HepG2 (cell line): ENCODE measurements at regions not wholly inside any gene's neighbourhood (a gene's known extent, or its start where the extent isn't known, plus 50 kb on each side); places are given as distances from the start of the nearest gene placed in this dataset.

Source experiments
- ATAC-seq: fragments of 200-7000 bp; cut with Tn5 transposase; 3 replicates; pipeline ENCODE4 v1.9.1; 2020; ENCODE audit warnings: mild to moderate bottlenecking, moderate library complexity
- BruUV-seq: library from RNA; stranded (reverse); fragments of 400-500 nt; replicated peaks from 2 replicates; lab custom pipeline; 2021; lab: Mats Ljungman, UMichigan
- CTCF ChIA-PET: fragments of 300-600 bp; formaldehyde crosslinking; extraction: SDS; loops from one replicate; lab custom pipeline; 2021; ENCODE audit warnings: low total read pairs, inconsistent platforms, low intra/inter-chr PET ratio; lab: Yijun Ruan, JAX
- POLR2A ChIA-PET: fragments of 350-600 bp; sonication (Branson Sonifier 250); formaldehyde crosslinking; loops from one replicate; lab custom pipeline; 2020; ENCODE audit warnings: antibody characterized with exemption, inconsistent platforms; lab: Yijun Ruan, JAX
- DNase-seq: peaks from one replicate; pipeline ENCODE4 v3.0.0-alpha.2; 2015; ENCODE audit warnings: low spot score
- FAIRE-seq: peaks from 3 replicates; lab custom pipeline; 2011; peaks lifted over from hg19 to GRCh38; lab: Jason Lieb, UNC
- H2AFZ ChIP-seq: one replicate; pipeline ENCODE4 v1.6.1; 2011; ENCODE audit warnings: low read length, inconsistent platforms
- H3K27ac ChIP-seq: fragments of 300-600 bp; 3 replicates; pipeline ENCODE4 v1.8.0; 2011; ENCODE audit warnings: mixed run types, mild to moderate bottlenecking, mixed read lengths, low read length, inconsistent platforms; ENCODE audit not compliant: insufficient read depth; ENCODE audit errors: extremely low read length
- H3K27me3 ChIP-seq, 2 experiments: fragments of 200-600 bp in 1 of 2; 2 replicates in 1 of 2; 3 replicates in 1 of 2; pipeline versions ENCODE4 v1.6.0 to v1.8.0; 2011; ENCODE audit warnings: low read length in 2 of 2, mild to moderate bottlenecking in 2 of 2, moderate library complexity in 2 of 2, inconsistent platforms in 1 of 2; ENCODE audit not compliant: insufficient read depth in 2 of 2, control insufficient read depth in 1 of 2
- H3K36me3 ChIP-seq, 2 experiments: fragments of 200-600 bp in 1 of 2; replicated peaks in 1 of 2; 2 replicates in 1 of 2; 3 replicates in 1 of 2; pipeline versions ENCODE4 v1.5.1 to v1.8.0; 2011; ENCODE audit warnings: low read length in 2 of 2, inconsistent platforms in 1 of 2; ENCODE audit not compliant: insufficient read depth in 2 of 2, control insufficient read depth in 1 of 2
- H3K4me1 ChIP-seq: 2 replicates; pipeline ENCODE4 v1.5.1; 2012; ENCODE audit warnings: low read length, inconsistent platforms; ENCODE audit not compliant: insufficient read depth
- H3K4me2 ChIP-seq: 2 replicates; pipeline ENCODE4 v1.6.0; 2011; ENCODE audit warnings: low read depth, low read length, inconsistent platforms
- H3K4me3 ChIP-seq, 3 experiments: fragments of 200-600 bp in 1 of 3; sonication (generic), shearing (Covaris generic) in 1 of 3; replicated peaks in 1 of 3; 2 replicates each; pipeline ENCODE4 v1.5.1; 2011 to 2016; ENCODE audit warnings: low read length in 3 of 3, inconsistent platforms in 2 of 3, low read depth in 2 of 3, mild to moderate bottlenecking in 2 of 3, control low read depth in 1 of 3, mixed read lengths in 1 of 3; ENCODE audit not compliant: insufficient read depth in 1 of 3
- H3K79me2 ChIP-seq: one replicate; pipeline ENCODE4 v1.6.1; 2011; ENCODE audit warnings: low read length, inconsistent platforms; ENCODE audit not compliant: insufficient read depth
- H3K9ac ChIP-seq: 2 replicates; pipeline ENCODE4 v1.6.0; 2011; ENCODE audit warnings: mild to moderate bottlenecking, low read depth, low read length, inconsistent platforms; ENCODE audit not compliant: insufficient read depth
- H3K9me3 ChIP-seq: 2 replicates; pipeline ENCODE4 v1.5.1; 2012; ENCODE audit warnings: mild to moderate bottlenecking, low read length
- H4K20me1 ChIP-seq: 2 replicates; pipeline ENCODE4 v1.6.0; 2011; ENCODE audit warnings: inconsistent platforms, mild to moderate bottlenecking, low read length, moderate library complexity; ENCODE audit not compliant: insufficient read depth
- BORCS8-MEF2B ChIP-seq: sonication (generic); formaldehyde crosslinking; IDR thresholded peaks from 2 replicates; pipeline ENCODE4 v1.8.0; 2022; ENCODE audit warnings: mild to moderate bottlenecking, missing genetic modification reagents
- DDIT3 ChIP-seq: sonication (generic); formaldehyde crosslinking; IDR thresholded peaks from 2 replicates; pipeline ENCODE4 v1.4.0; 2020; ENCODE audit warnings: mild to moderate bottlenecking, missing genetic modification reagents
- FOXO1 ChIP-seq: sonication (generic); formaldehyde crosslinking; IDR thresholded peaks from 2 replicates; pipeline ENCODE4 v1.4.0; 2020; ENCODE audit warnings: missing genetic modification reagents
- MBNL3 ChIP-seq: fragments of 250-450 bp; sonication (Bioruptor Pico); conservative IDR thresholded peaks from 2 replicates; pipeline ENCODE4 v1.8.0; 2022; ENCODE audit warnings: mild to moderate bottlenecking, inconsistent platforms
- MED13 ChIP-seq: sonication (generic); formaldehyde crosslinking; IDR thresholded peaks from 2 replicates; pipeline ENCODE4 v1.5.0; 2020; ENCODE audit warnings: missing genetic modification reagents
- MLXIP ChIP-seq: sonication (generic); formaldehyde crosslinking; IDR thresholded peaks from 2 replicates; pipeline ENCODE4 v1.9.0; 2021; ENCODE audit warnings: missing genetic modification reagents, borderline replicate concordance
- NFYB ChIP-seq: sonication (generic); formaldehyde crosslinking; IDR thresholded peaks from 2 replicates; pipeline ENCODE4 v1.4.0; 2020; ENCODE audit warnings: missing genetic modification reagents
- ZNF513 ChIP-seq: sonication (generic); formaldehyde crosslinking; conservative IDR thresholded peaks from 2 replicates; pipeline ENCODE4 v1.5.0; 2020; ENCODE audit warnings: missing genetic modification reagents
- WGBS: methylation state at CpG from one replicate; pipeline ENCODE4 v1.1.6; 2017; ENCODE audit warnings: low lambda C conversion rate; 5-methylcytosine and 5-hydroxymethylcytosine counted together
- in situ Hi-C: cut with HindIII; loops from 2 replicates; pipeline ENCODE4 v1.10.0; 2017; ENCODE audit warnings: low pct_unique_long_range_greater_than_20kb; ENCODE audit not compliant: extremely low pct_ligation_motif_present
- intact Hi-C: fragments of 100-400 bp; cut with micrococcal nuclease; formaldehyde crosslinking; loops from one replicate; pipeline ENCODE4 v1.10.0; 2022; ENCODE audit not compliant: unreplicated experiment

- no peak for TF ChIP-seq NFYB (CRISPR knock-in tag)
- TF ChIP-seq ZNF513: no peak
- TF ChIP-seq MBNL3 (CRISPR knock-in tag): no peak
- no peak for TF ChIP-seq MED13
Observed at GRCh38 chr2:41910126-41910525, 137.7 kb upstream of the PKDCC start (continued).

- H3K9me3 ChIP-seq: no peaks in the 10 kb centered on the region
- POLR2A ChIA-PET: no interaction called here
- ATAC-seq: peak; percentile 26; the same call in 1 of the 3 replicates
- no peaks in the 10 kb centered on the region for H3K4me1 ChIP-seq
- intact Hi-C loops: no loop called here
- no peak overlapping the region for H2AFZ ChIP-seq
- no peak for DNase-seq
- no peak for TF ChIP-seq FOXO1 (CRISPR knock-in tag)
- TF ChIP-seq, all 625 proteins: peak for 0
- Histone ChIP-seq H4K20me1 (no peaks in the 10 kb centered on the region), H3K27ac (no peak overlapping the region), H3K79me2 (no peaks in the 10 kb centered on the region), H3K36me3 (no peaks in the 10 kb centered on the region), H3K9ac (no peak overlapping the region), H3K4me2 (no peak overlapping the region), H3K27me3 (peaks cover 0 to 2% of the 10 kb centered on the region in 2 experiments; a peak in 2 of 5 replicates), H3K4me3 (no peak overlapping the region)
- FAIRE-seq: peak; percentile 34
- CTCF ChIA-PET: no interaction called here
- BruUV-seq: no TSS peak
- WGBS: 36% methylated on average over 3 of the region's 3 CpGs
- in situ Hi-C loops: no loop called here
Observed at GRCh38 chr2:41911033-41911432, 136.8 kb upstream of the PKDCC start.

- ATAC-seq (no peak), DNase-seq (no peak), FAIRE-seq (no peak)
- Histone ChIP-seq H3K4me3 (no peak overlapping the region), H3K36me3 (no peaks in the 10 kb centered on the region), H3K9ac (no peak overlapping the region), H2AFZ (no peak overlapping the region), H3K27me3 (no peaks in the 10 kb centered on the region), H3K4me1 (no peaks in the 10 kb centered on the region), H3K9me3 (no peaks in the 10 kb centered on the region), H3K79me2 (no peaks in the 10 kb centered on the region), H4K20me1 (no peaks in the 10 kb centered on the region), H3K27ac (no peak overlapping the region), H3K4me2 (no peak overlapping the region)
- in situ Hi-C loops: no loop called here
- ChIA-PET CTCF (no interaction called here), POLR2A (no interaction called here)
- no TSS peak for BruUV-seq
- TF ChIP-seq DDIT3 (CRISPR knock-in tag) (no peak), MLXIP (CRISPR knock-in tag) (no peak), BORCS8-MEF2B (CRISPR knock-in tag) (no peak)
- intact Hi-C loops: no loop called here
- WGBS: 26% methylated on average over 3 of the region's 3 CpGs
Observed at GRCh38 chr2:41912337-41912736, 135.5 kb upstream of the PKDCC start.
